Tibial artery (tissue), 4 donors: ENCODE measurements at regions not wholly inside any gene's neighbourhood (a gene's known extent, or its start where the extent isn't known, plus 50 kb on each side); places are given as distances from the start of the nearest gene placed in this dataset.
A peak's percentile ranks its signal among the peaks of the same experiment; 100 is the strongest.

ENCODE experiments used
- DNase-seq, 2 donors: peaks; one replicate each; pipeline ENCODE4 v3.0.0-alpha.2; 2019
- H3K27ac ChIP-seq, 2 donors: fragments of 200-600 bp; sonication (generic) in 1 of 2; 1 replicate in 1 of 2; 2 replicates in 1 of 2; pipeline ENCODE4 v1.5.1; 2018 to 2019; ENCODE audit warnings: mild to moderate bottlenecking in 1 of 2
- H3K27me3 ChIP-seq, 2 donors: fragments of 200-600 bp; sonication (generic) in 1 of 2; one replicate each; pipeline versions ENCODE4 v1.5.1 to v1.6.0; 2016 to 2019
- H3K36me3 ChIP-seq, 3 donors: fragments of 200-600 bp; sonication (generic) in 2 of 3; one replicate each; pipeline ENCODE4 v1.5.1; 2016 to 2019; ENCODE audit warnings: mild to moderate bottlenecking in 2 of 3
- H3K4me1 ChIP-seq, 4 donors: fragments of 200-600 bp; sonication (generic) in 2 of 4; 1 replicate in 3 of 4; 2 replicates in 1 of 4; pipeline ENCODE4 v1.5.1; 2016 to 2019
- H3K4me3 ChIP-seq, 2 donors: fragments of 200-600 bp; sonication (generic) in 1 of 2; 1 replicate in 1 of 2; 2 replicates in 1 of 2; pipeline ENCODE4 v1.5.1; 2018 to 2019; ENCODE audit warnings: mild to moderate bottlenecking in 2 of 2
- H3K9me3 ChIP-seq, 3 donors: fragments of 200-600 bp; sonication (generic) in 1 of 3; one replicate each; pipeline ENCODE4 v1.5.1; 2016 to 2019
- intact Hi-C: fragments of 100-400 bp; cut with DNase I; formaldehyde crosslinking; loops from one replicate; pipeline ENCODE4 v1.15.0; 2023; ENCODE audit warnings: low total_unique reads
- TF ChIP-seq, protein P1 (sequence below), 2 experiments: fragments of 200-600 bp in 1 of 2; fragments of 450-650 bp in 1 of 2; IDR thresholded peaks; one replicate each; pipeline ENCODE4 v1.5.1; 2017 to 2019; ENCODE audit warnings: antibody characterized with exemption in 2 of 2, mild to moderate bottlenecking in 1 of 2, moderate library complexity in 1 of 2

GRCh38 chr10:130952086-130952485 is 359.4 kb downstream of the TCERG1L start:
- Histone ChIP-seq H3K27me3 (no peaks in the 10 kb centered on the region), H3K27ac (no peak overlapping the region), H3K9me3 (no peaks in the 10 kb centered on the region), H3K4me3 (no peak overlapping the region), H3K4me1 (no peaks in the 10 kb centered on the region), H3K36me3 (no peaks in the 10 kb centered on the region)
- TF ChIP-seq, protein P1, sequence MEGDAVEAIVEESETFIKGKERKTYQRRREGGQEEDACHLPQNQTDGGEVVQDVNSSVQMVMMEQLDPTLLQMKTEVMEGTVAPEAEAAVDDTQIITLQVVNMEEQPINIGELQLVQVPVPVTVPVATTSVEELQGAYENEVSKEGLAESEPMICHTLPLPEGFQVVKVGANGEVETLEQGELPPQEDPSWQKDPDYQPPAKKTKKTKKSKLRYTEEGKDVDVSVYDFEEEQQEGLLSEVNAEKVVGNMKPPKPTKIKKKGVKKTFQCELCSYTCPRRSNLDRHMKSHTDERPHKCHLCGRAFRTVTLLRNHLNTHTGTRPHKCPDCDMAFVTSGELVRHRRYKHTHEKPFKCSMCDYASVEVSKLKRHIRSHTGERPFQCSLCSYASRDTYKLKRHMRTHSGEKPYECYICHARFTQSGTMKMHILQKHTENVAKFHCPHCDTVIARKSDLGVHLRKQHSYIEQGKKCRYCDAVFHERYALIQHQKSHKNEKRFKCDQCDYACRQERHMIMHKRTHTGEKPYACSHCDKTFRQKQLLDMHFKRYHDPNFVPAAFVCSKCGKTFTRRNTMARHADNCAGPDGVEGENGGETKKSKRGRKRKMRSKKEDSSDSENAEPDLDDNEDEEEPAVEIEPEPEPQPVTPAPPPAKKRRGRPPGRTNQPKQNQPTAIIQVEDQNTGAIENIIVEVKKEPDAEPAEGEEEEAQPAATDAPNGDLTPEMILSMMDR (IDR thresholded peaks at IDR 0.05), result no peak
- DNase-seq, result peak in 1 of 2 donors; percentile 13
- intact Hi-C loops, result no loop called here

GRCh38 chr10:130954326-130954905 is 357.1 kb downstream of the TCERG1L start:
- H3K4me1 ChIP-seq, result no peaks in the 10 kb centered on the region
- no peaks in the 10 kb centered on the region for H3K9me3 ChIP-seq
- TF ChIP-seq, protein P1 (IDR thresholded peaks at IDR 0.05), result no peak
- no peaks in the 10 kb centered on the region for H3K36me3 ChIP-seq
- no peak overlapping the region for H3K4me3 ChIP-seq
- intact Hi-C loops, result no loop called here
- H3K27me3 ChIP-seq, result no peaks in the 10 kb centered on the region
- no peak overlapping the region for H3K27ac ChIP-seq
- peak in 1 of 2 donors; percentile 14 for DNase-seq

DNA sequence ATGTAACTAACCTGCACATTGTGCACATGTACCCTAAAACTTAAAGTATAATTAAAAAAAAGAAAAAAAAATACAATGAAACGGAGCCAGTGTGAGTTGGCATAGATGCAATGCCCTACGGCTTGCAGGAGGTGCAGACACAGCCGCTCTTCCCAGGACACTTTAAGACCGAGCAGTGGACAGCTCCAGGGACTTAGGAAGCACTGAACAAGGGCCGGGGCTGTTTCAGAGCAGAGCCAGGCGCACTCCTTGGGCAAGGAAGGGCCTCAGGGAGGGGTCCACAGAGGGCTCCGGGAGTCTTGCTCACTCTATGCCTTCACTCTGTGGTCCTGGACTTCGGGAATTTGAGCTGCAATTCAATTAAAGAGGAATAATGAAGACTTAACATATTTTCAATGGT is 355.3 kb downstream of the TCERG1L start:
- Histone ChIP-seq H3K36me3 (no peaks in the 10 kb centered on the region), H3K4me3 (no peak overlapping the region), H3K27me3 (no peaks in the 10 kb centered on the region), H3K27ac (no peak overlapping the region), H3K4me1 (no peaks in the 10 kb centered on the region), H3K9me3 (no peaks in the 10 kb centered on the region)
- TF ChIP-seq, protein P1 (IDR thresholded peaks at IDR 0.05), result no peak
- intact Hi-C loops, result no loop called here
- DNase-seq, result no peak

DNA sequence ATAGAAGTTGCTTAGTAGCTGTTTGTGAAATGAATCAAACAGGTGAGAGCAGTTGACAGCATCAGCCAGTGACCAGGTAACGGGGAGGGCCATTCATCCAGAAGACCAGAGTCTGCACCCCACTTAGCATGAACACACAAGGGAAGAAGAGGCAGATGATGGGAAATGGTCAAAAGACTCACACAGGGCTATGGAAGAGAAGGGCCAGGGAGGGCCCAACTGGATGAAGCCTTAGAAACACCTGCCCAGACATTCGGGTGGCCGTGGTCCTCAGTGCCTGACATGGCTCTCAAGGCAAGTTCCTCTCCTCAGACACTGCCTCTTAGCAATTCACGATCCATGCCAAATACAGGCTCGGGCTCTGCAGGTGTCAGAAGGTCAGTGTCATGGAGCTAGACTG is 354.1 kb downstream of the TCERG1L start:
- no peak for DNase-seq
- intact Hi-C loops, result no loop called here
- H3K4me3 ChIP-seq, result no peak overlapping the region
- H3K27me3 ChIP-seq, result no peaks in the 10 kb centered on the region
- H3K36me3 ChIP-seq, result no peaks in the 10 kb centered on the region
- TF ChIP-seq, protein P1 (IDR thresholded peaks at IDR 0.05), result no peak
- no peaks in the 10 kb centered on the region for H3K9me3 ChIP-seq
- H3K27ac ChIP-seq, result no peak overlapping the region
- H3K4me1 ChIP-seq, result no peaks in the 10 kb centered on the region

- H3K36me3 ChIP-seq, result no peaks in the 10 kb centered on the region
- DNase-seq, result no peak
- TF ChIP-seq, protein P1 (IDR thresholded peaks at IDR 0.05), result no peak
These were observed 353.5 kb downstream of the TCERG1L start for GRCh38 chr10:130958003-130958402.

More at GRCh38 chr10:130958003-130958402, 353.5 kb downstream of the TCERG1L start:
- H3K9me3 ChIP-seq, result no peaks in the 10 kb centered on the region
- H3K27me3 ChIP-seq, result no peaks in the 10 kb centered on the region
- no peak overlapping the region for H3K27ac ChIP-seq
- H3K4me1 ChIP-seq, result no peaks in the 10 kb centered on the region
- intact Hi-C loops, result no loop called here
- no peak overlapping the region for H3K4me3 ChIP-seq
